K562 (cell line): ENCODE measurements at regions not wholly inside any gene's neighbourhood (a gene's known extent, or its start where the extent isn't known, plus 50 kb on each side); places are given as distances from the start of the nearest gene placed in this dataset.

Experiments used
- ATAC-seq: fragments of 200-7000 bp; cut with Tn5 transposase; 3 replicates; pipeline ENCODE4 v1.9.1; 2020; ENCODE audit warnings: moderate library complexity
- BruUV-seq: library from RNA; stranded (reverse); fragments of 400-500 nt; replicated peaks from 2 replicates; lab custom pipeline; 2021; lab: Mats Ljungman, UMichigan
- CTCF ChIA-PET: fragments of 300-600 bp; formaldehyde crosslinking; extraction: SDS; loops from one replicate; lab custom pipeline; 2021; ENCODE audit warnings: low intra/inter-chr PET ratio; lab: Yijun Ruan, JAX
- POLR2A ChIA-PET: fragments of 300-600, 350-650 bp; sonication (Branson Sonifier 250); formaldehyde crosslinking; extraction: SDS; loops from one replicate; lab custom pipeline; 2021; ENCODE audit warnings: antibody characterized with exemption, inconsistent platforms; lab: Yijun Ruan, JAX
- DNase-seq, 4 experiments: peaks; one replicate each; pipeline versions ENCODE4 v3.0.0 to v3.0.0-alpha.2; 2011 to 2018; ENCODE audit warnings: low spot score in 3 of 4, mixed read lengths in 3 of 4; ENCODE audit errors: extremely low read depth in 1 of 4
- FAIRE-seq: peaks from 2 replicates; lab custom pipeline; 2011; peaks lifted over from hg19 to GRCh38; lab: Jason Lieb, UNC
- H2AFZ ChIP-seq: 2 replicates; pipeline ENCODE4 v1.6.0; 2011; ENCODE audit warnings: low read depth, low read length, control low read depth, inconsistent platforms
- H3K27ac ChIP-seq: fragments of 200-600 bp; 3 replicates; pipeline ENCODE4 v1.8.0; 2011; ENCODE audit warnings: low read depth, mild to moderate bottlenecking, control low read depth, inconsistent platforms, low read length, moderate library complexity, mixed read lengths; ENCODE audit errors: extremely low read depth
- H3K27me3 ChIP-seq, 2 experiments: fragments of 300-600 bp in 1 of 2; 2 replicates in 1 of 2; 3 replicates in 1 of 2; pipeline versions ENCODE4 v1.6.0 to v1.8.0; 2011; ENCODE audit warnings: inconsistent platforms in 2 of 2, low read length in 2 of 2, mild to moderate bottlenecking in 1 of 2, mixed read lengths in 1 of 2, moderate library complexity in 1 of 2; ENCODE audit not compliant: control insufficient read depth in 2 of 2, insufficient read depth in 2 of 2
- H3K36me3 ChIP-seq: fragments of 300-600 bp; 3 replicates; pipeline ENCODE4 v1.8.0; 2011; ENCODE audit warnings: mild to moderate bottlenecking, low read length, inconsistent platforms; ENCODE audit not compliant: control insufficient read depth, insufficient read depth
- H3K4me1 ChIP-seq, 2 experiments: fragments of 200-600 bp in 1 of 2; replicated peaks in 1 of 2; 2 replicates in 1 of 2; 3 replicates in 1 of 2; pipeline versions ENCODE4 v1.5.1 to v1.8.0; 2011; ENCODE audit warnings: inconsistent platforms in 2 of 2, low read length in 2 of 2, mild to moderate bottlenecking in 1 of 2, mixed read lengths in 1 of 2, moderate library complexity in 1 of 2; ENCODE audit not compliant: control insufficient read depth in 2 of 2, insufficient read depth in 2 of 2
- H3K4me2 ChIP-seq: 2 replicates; pipeline ENCODE4 v1.6.1; 2011; ENCODE audit warnings: low read length, control low read depth, inconsistent platforms, mixed read lengths; ENCODE audit not compliant: insufficient read depth
- H3K4me3 ChIP-seq: fragments of 200-600 bp; sonication (generic), shearing (Covaris generic); 2 replicates; pipeline ENCODE4 v1.5.1; 2016; ENCODE audit warnings: control low read depth, inconsistent platforms
- H3K79me2 ChIP-seq: fragments of 200-600 bp; 3 replicates; pipeline ENCODE4 v1.8.0; 2011; ENCODE audit warnings: low read length, inconsistent platforms; ENCODE audit not compliant: control insufficient read depth, insufficient read depth
- H3K9ac ChIP-seq, 2 experiments: 2 replicates each; pipeline versions ENCODE4 v1.6.0 to v1.6.1; 2011; ENCODE audit warnings: low read depth in 2 of 2, low read length in 2 of 2, control low read depth in 1 of 2, inconsistent platforms in 1 of 2, mild to moderate bottlenecking in 1 of 2, mixed read lengths in 1 of 2; ENCODE audit not compliant: insufficient read depth in 1 of 2
- H3K9me1 ChIP-seq: one replicate; pipeline ENCODE4 v1.6.0; 2011; ENCODE audit warnings: inconsistent platforms, mild to moderate bottlenecking, low read length, moderate library complexity; ENCODE audit not compliant: control insufficient read depth, insufficient read depth
- H3K9me3 ChIP-seq: replicated peaks from 2 replicates; pipeline ENCODE4 v1.5.1; 2011; ENCODE audit warnings: low read depth, low read length, inconsistent platforms; ENCODE audit not compliant: control insufficient read depth, insufficient read depth
- H4K20me1 ChIP-seq: replicated peaks from 2 replicates; pipeline ENCODE4 v1.6.1; 2011; ENCODE audit warnings: low read length, inconsistent platforms, mixed read lengths; ENCODE audit not compliant: control insufficient read depth, insufficient read depth
- CREBBP ChIP-seq: IDR thresholded peaks from one replicate; pipeline ENCODE4 v1.6.1; 2012; ENCODE audit warnings: low read depth, mild to moderate bottlenecking, control low read depth, inconsistent platforms, low read length
- ESRRB ChIP-seq: fragments of 250-450 bp; sonication (Bioruptor Pico); IDR thresholded peaks from 2 replicates; pipeline ENCODE4 v1.5.0; 2020; ENCODE audit warnings: mild to moderate bottlenecking, moderate library complexity, borderline replicate concordance
- HSF4 ChIP-seq: fragments of 250-450 bp; sonication (Bioruptor Pico); IDR thresholded peaks from 2 replicates; pipeline ENCODE4 v2.1.2; 2022; ENCODE audit warnings: mild to moderate bottlenecking, moderate library complexity, borderline replicate concordance
- MED1 ChIP-seq: sonication (generic); formaldehyde crosslinking; IDR thresholded peaks from 2 replicates; pipeline ENCODE4 v1.8.1; 2023; ENCODE audit warnings: missing genetic modification reagents, borderline replicate concordance
- MEIS2 ChIP-seq: fragments of 450-650 bp; IDR thresholded peaks from 2 replicates; pipeline ENCODE4 v1.6.1; 2014; ENCODE audit warnings: mild to moderate bottlenecking; ENCODE audit not compliant: partially characterized antibody
- PURB ChIP-seq: sonication (generic); formaldehyde crosslinking; IDR thresholded peaks from 2 replicates; pipeline ENCODE4 v1.9.0; 2021; ENCODE audit warnings: low read depth, mild to moderate bottlenecking, missing genetic modification reagents
- SAP30 ChIP-seq: fragments of 200-600 bp; sonication (generic); IDR thresholded peaks from 2 replicates; pipeline ENCODE4 v1.6.1; 2012; ENCODE audit warnings: borderline replicate concordance, low read depth, mild to moderate bottlenecking, moderate library complexity, low read length, control low read depth, inconsistent platforms; ENCODE audit not compliant: insufficient read depth, poor library complexity, severe bottlenecking
- SP2 ChIP-seq: IDR thresholded peaks from 2 replicates; pipeline ENCODE4 v1.6.1; 2011; ENCODE audit warnings: mild to moderate bottlenecking, low read depth, low read length, moderate library complexity; ENCODE audit not compliant: poor library complexity, severe bottlenecking; ENCODE audit errors: extremely low read depth
- THRA ChIP-seq: fragments of 450-650 bp; IDR thresholded peaks from 2 replicates; pipeline ENCODE4 v1.6.1; 2017; ENCODE audit warnings: mild to moderate bottlenecking, moderate library complexity
- WGBS: fragments of 100-300 bp; shearing (Covaris generic); methylation state at CpG from one replicate; pipeline ENCODE4 v1.1.6; 2016; ENCODE audit warnings: low coverage, mixed read lengths; ENCODE audit not compliant: insufficient coverage; ENCODE audit errors: missing lambda C conversion rate; 5-methylcytosine and 5-hydroxymethylcytosine counted together
- in situ Hi-C: fragments of 300-500 bp; cut with MboI; formaldehyde crosslinking; loops from 4 replicates; pipeline ENCODE4 v1.15.0; 2018; ENCODE audit warnings: inconsistent platforms, mixed read lengths
- intact Hi-C: fragments of 100-400 bp; cut with micrococcal nuclease; formaldehyde crosslinking; loops from 2 replicates; pipeline ENCODE4 v1.14.2; 2022
- TF ChIP-seq, protein P1 (sequence below): fragments of 450-650 bp; formaldehyde crosslinking; IDR thresholded peaks from 2 replicates; pipeline ENCODE4 v1.4.0; 2020; ENCODE audit warnings: mild to moderate bottlenecking, mixed read lengths

- H3K4me3 ChIP-seq: no peak overlapping the region
- FAIRE-seq (no peak), DNase-seq (no peak), ATAC-seq (no peak)
- H3K9me3 ChIP-seq: no peaks in the 10 kb centered on the region
- WGBS: 7% methylated on average over 1 of the region's 1 CpG
- no peak overlapping the region for H2AFZ ChIP-seq
- CTCF ChIA-PET: no interaction called here
- H3K4me1 ChIP-seq: no peaks in the 10 kb centered on the region
- H4K20me1 ChIP-seq: no peaks in the 10 kb centered on the region
- H3K27ac ChIP-seq: no peak overlapping the region
- H3K9me1 ChIP-seq: no peaks in the 10 kb centered on the region
- POLR2A ChIA-PET: no interaction called here
- H3K79me2 ChIP-seq: no peaks in the 10 kb centered on the region
- no peaks in the 10 kb centered on the region for H3K36me3 ChIP-seq
- intact Hi-C loops: no loop called here
- H3K4me2 ChIP-seq: no peak overlapping the region
- in situ Hi-C loops: no loop called here
- H3K9ac ChIP-seq: no peak overlapping the region
- BruUV-seq: no TSS peak
- TF ChIP-seq, protein P1, sequence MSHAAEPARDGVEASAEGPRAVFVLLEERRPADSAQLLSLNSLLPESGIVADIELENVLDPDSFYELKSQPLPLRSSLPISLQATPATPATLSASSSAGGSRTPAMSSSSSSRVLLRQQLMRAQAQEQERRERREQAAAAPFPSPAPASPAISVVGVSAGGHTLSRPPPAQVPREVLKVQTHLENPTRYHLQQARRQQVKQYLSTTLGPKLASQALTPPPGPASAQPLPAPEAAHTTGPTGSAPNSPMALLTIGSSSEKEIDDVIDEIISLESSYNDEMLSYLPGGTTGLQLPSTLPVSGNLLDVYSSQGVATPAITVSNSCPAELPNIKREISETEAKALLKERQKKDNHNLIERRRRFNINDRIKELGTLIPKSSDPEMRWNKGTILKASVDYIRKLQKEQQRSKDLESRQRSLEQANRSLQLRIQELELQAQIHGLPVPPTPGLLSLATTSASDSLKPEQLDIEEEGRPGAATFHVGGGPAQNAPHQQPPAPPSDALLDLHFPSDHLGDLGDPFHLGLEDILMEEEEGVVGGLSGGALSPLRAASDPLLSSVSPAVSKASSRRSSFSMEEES (CRISPR knock-in tag): peak; percentile 61
- TF ChIP-seq CREBBP: no peak
- H3K27me3 ChIP-seq: no peaks in the 10 kb centered on the region; a peak in 1 of 5 replicates
Measured at GRCh38 chr17:55925440-55925839, 174.6 kb downstream of the PCTP start.

DNA sequence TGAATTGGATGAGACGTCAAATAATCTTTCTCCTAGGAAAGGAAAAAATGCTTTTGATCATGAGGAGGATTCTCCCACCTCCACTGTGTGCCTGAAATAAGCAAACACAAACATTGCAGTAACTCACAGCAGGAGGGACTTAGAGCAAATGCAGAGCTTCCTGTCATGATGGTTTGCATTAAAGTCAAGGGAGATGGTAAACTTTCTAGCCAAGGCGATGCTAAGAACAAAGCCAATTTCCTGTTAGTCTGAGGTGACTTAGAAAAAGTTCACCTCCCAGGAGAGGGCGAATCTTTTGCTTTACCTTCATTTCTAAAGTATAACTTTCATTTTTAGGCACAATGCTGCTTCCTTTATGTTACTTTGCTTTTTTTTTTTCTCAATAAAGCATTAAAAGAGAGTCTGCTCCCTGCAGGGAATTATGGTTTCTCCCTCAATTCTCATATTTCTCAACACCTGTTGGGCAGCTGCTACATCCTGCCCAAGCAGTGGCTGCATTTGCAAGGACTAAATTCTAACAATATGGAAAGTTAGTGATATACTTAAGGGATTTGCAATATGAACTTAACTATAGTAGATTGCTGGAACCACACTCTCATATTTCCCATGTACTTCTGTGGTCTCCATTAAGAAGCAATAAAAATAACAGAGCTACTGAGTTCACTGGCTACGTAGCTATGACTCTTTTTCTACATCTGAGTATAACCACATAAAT is 175.6 kb downstream of the PCTP start:
- Histone ChIP-seq H3K4me2 (no peak overlapping the region), H3K27ac (no peak overlapping the region), H3K9me1 (no peaks in the 10 kb centered on the region), H3K9ac (no peak overlapping the region), H2AFZ (no peak overlapping the region), H3K36me3 (no peaks in the 10 kb centered on the region), H3K79me2 (no peaks in the 10 kb centered on the region), H3K4me1 (no peaks in the 10 kb centered on the region), H3K27me3 (no peaks in the 10 kb centered on the region; a peak in 1 of 5 replicates), H4K20me1 (no peaks in the 10 kb centered on the region), H3K9me3 (no peaks in the 10 kb centered on the region), H3K4me3 (no peak overlapping the region)
- DNase-seq: no peak
- intact Hi-C loops: no loop called here
- TF ChIP-seq ESRRB (CRISPR knock-in tag): no peak
- no peak for TF ChIP-seq SAP30
- no peak for TF ChIP-seq MEIS2
- TF ChIP-seq THRA: no peak
- no peak for TF ChIP-seq MED1 (CRISPR knock-in tag)
- TF ChIP-seq SP2: no peak
- no peak for TF ChIP-seq PURB (CRISPR knock-in tag)
- TF ChIP-seq HSF4: no peak
- WGBS: 2% methylated on average over 4 of the region's 4 CpGs
- in situ Hi-C loops: no loop called here
- ATAC-seq: no peak
- POLR2A ChIA-PET: no interaction called here
- CTCF ChIA-PET: no interaction called here
- no TSS peak for BruUV-seq
- FAIRE-seq: no peak
